GM03348 (cell line): ENCODE measurements at regions not wholly inside any gene's neighbourhood (a gene's known extent, or its start where the extent isn't known, plus 50 kb on each side); places are given as distances from the start of the nearest gene placed in this dataset.
A peak's percentile ranks its signal among the peaks of the same experiment; 100 is the strongest.

ENCODE experiments used
- DNase-seq: peaks from one replicate; pipeline ENCODE4 v3.0.0; 2012; ENCODE audit warnings: low spot score

DNA sequence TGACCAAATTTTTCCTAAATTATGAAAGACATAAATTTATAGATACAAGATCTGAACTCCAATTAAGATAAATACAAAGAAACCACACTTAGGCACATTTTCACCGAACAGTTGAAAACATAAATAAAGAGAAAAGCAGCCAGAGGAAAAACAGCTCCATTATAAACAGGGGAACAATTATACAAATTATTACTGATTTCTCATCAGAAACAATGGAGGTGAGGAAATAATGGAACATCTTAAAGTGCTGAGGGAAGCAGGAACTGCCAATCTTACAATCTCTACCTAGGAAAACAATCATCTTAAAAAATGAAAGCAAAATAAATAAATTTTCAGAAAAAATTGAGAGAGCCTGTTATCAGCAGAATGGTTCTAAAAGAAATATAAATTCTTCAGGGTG lies 234.4 kb upstream of the PMFBP1 start:
- DNase-seq = no peak

- DNase-seq = no peak
Observed at GRCh38 chr16:72404299-72404698, 232.3 kb upstream of the PMFBP1 start.

DNA sequence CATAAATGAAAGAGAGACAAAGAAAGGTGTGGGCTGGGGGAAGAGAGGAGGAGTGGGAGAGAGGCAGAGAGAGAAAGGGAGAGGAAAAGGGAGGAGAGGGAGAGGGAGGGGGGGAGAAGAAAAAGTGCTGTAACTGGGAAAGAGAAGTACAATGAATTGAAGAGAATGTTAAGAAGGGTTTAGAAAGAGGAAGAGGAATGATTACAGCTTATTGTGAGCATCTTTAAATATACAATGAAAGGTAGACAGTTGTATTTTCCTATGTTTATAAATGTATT lies 229.1 kb upstream of the PMFBP1 start:
- DNase-seq = no peak

DNA sequence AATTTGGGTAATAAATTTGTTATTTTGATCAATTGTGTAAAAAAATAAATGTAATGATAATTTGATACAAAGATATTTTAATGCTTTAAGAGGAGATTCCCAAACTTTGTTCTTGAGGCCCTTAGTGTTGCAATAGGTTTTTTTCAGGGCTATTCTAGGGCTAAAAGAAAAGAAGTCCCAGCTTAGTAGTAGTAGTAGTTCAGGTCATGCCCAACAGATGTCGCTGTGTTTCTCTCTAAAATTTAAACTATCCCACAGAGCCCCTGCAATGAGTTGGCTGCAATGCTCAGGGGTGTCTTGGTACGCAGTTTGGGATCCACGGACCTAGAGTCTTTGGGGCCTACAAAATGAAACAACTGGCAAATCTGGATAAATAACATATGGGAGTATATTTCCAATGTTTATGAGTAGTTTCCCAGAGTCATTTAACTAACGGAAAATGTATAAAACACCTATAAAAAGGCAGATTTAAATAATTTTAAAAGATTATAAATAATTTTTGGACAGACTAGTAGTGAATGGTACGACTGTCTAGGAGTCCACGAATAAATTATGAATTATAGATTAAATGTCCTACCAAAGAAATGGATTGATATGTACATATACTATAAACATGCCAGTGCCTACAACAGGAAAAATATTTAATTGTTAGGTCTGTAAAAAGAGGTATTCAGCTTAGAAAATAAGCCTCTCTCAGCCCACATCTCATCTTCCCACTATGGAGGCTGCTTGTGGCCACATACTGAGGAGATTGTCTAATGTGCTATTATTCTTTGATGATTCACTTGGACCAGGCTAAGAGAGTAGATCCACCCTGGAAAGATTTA lies 228.5 kb upstream of the PMFBP1 start:
- DNase-seq = peak; percentile 75

GRCh38 chr16:72399811-72400210 lies 227.9 kb upstream of the PMFBP1 start:
- no peak for DNase-seq

GRCh38 chr16:72397876-72398275 lies 225.9 kb upstream of the PMFBP1 start:
- DNase-seq = no peak

DNA sequence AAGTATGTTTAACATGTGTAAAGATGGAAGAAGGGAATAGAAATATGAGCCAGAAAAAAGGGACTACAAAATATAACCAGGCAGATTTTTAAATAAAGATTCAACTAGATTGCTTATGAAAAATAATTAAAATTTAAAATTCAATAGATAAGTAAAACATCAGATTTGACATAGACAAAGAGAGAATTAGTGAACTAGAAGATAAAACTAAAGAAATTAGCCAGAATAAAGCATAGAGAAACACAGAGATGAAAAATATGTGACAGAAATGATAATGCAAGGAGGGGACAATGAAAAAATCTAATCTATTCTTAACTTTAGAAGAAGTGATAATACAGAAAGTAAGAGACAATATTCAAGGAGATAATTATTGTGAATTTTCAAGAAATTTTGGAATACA lies 222.6 kb upstream of the PMFBP1 start:
- DNase-seq = no peak

- no peak for DNase-seq
Observed at GRCh38 chr16:72389791-72390190, 217.8 kb upstream of the PMFBP1 start.

DNA sequence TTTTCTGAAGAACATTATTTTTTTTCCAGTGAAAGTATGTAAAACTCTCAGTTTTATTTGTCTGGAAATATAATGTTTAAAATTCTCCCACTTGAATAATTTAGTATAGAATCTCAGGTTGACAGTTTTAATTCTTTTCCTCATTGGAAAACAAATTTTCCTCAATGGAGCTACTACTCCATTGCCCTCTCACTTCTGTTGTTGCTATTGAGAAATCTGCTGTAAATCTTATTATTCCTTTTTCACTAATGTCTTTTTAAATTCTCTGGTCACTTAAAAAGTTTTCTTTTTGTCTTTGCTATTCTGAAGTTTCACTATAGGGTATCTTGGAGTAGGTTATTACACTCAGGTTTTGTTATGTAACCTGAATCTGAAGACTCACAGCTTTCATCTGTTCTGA lies 216.1 kb upstream of the PMFBP1 start:
- DNase-seq = no peak

DNA sequence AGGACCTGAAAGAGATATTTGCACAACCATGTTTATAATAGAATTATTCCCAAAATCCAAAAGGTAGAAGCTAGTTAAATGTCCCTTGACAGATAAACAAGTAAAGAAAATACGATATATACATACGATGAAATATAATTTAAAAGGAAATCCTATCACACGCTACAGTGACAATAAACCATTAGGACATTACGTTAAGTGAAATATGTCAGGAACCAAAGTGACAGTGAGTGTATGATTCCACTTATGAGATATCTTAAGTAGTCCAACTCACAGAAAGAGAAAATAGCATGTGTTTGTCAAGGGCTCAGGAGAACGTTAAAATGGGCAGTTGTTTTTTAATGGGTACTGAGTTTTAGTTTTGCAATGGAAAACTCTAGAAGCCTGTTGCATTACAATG lies 212.7 kb upstream of the PMFBP1 start:
- no peak for DNase-seq

- DNase-seq = no peak
Observed at GRCh38 chr16:72380283-72380682, 208.3 kb upstream of the PMFBP1 start.

DNA sequence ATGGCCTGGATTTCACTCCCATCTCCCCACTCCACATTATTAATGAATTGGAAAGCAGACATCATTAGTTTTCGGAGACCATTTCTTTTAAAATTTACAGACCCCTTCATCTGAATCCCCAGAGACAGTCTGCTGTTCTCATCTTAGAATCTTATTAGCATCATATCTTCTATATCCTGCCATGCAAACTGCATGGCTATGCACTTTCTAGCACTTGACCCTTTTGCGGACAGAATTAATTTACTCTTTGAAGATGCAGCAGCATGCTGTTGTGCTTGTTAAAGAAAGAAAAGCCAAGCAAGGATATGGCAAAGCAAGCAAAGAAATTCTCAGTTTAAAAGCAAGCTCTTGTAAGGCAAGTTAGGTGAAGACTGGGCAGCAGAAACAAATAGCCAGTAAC lies 201.2 kb upstream of the PMFBP1 start:
- no peak for DNase-seq

GRCh38 chr16:72372087-72373045 lies 200.4 kb upstream of the PMFBP1 start:
- no peak for DNase-seq

GRCh38 chr16:72371307-72372086 lies 199.5 kb upstream of the PMFBP1 start:
- peak; percentile 24 for DNase-seq

GRCh38 chr16:72369274-72369673 lies 197.3 kb upstream of the PMFBP1 start:
- DNase-seq = no peak

- DNase-seq = peak; percentile 8
Observed at GRCh38 chr16:72367851-72368250, 195.9 kb upstream of the PMFBP1 start.

GRCh38 chr16:72362973-72363372 lies 191.0 kb upstream of the PMFBP1 start:
- DNase-seq = no peak

DNA sequence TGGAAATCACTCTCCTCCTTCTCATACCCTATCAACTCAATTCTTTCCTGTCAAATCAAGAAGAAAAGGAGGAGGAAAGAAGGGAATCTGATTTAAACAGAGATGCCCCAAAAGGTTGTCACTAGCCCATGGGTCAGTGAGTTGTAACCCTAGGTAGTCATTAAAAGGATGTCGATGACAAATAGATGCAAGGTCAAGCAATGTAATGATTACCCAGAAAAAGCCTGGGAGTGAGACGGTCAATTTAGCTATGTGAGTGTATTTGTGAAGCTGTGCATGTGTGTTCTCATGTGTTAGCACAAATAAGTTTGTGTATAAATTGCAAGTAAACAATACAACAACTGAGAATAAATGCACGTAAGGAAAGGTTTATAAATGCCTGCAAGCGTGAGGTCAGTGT lies 190.5 kb upstream of the PMFBP1 start:
- no peak for DNase-seq

DNA sequence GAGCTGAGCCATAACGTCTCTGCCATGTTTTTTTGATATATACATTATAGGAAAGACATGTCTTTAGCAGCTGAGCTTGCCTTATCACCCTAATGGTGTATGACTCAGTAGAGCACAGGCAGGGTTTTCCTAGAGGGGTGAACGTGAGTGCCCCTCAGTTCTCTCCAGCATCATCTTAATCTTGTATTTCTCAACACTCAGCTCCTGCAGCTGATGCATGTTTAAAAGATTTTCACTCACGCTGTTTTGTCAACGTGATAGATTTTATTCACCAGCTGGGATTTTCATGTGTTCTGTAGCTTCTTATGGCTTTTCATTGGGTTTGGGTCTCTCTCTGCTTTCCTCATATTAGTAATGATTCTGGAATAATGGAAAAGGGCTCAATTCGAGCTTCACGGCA lies 186.0 kb upstream of the PMFBP1 start:
- DNase-seq = no peak

DNA sequence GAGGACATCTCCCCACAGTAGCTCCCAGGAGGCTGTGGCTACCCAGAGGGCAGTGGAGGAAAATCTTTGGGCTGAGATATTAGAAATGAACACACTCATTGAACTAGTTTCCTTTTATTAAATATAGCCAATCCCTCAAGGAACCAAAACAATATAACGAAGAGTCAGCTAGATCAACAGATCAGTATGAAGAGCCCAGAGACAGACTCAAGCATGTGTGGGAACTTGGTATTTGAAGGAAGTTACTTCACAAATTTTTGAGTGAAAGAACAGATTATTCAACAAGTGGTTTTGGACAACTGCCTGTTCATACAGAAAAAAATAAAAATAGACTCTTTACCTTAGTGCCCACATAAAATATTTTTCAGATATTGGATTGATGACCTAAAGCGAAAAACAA lies 183.6 kb upstream of the PMFBP1 start:
- DNase-seq = peak; percentile 74

DNA sequence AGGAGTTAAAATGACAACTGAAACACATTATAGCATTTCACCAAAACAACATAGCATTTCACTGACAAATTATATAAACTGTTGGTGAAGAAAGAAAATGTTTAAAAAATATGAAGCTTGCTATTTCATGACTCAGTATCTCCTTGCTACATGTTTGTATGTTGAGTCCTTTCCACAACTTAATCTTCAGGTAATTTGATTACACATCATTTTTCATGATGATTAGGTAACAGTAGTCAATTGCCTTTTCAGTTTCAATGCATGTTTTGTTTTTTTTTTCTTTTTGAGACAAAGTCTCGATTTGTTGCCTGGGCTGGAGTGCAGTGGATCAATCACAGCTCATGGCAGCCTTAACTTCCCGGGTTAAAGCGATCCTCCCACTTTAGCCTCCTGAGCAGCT lies 177.8 kb upstream of the PMFBP1 start:
- DNase-seq = no peak

GRCh38 chr16:72332926-72333325 lies 161.0 kb upstream of the PMFBP1 start:
- DNase-seq = no peak

- no peak for DNase-seq
Observed at GRCh38 chr16:72324578-72324977, 152.6 kb upstream of the PMFBP1 start.
